CD4-positive, alpha-beta T cell treated with Interferon alpha-2 for 1 hour (primary cell): ENCODE measurements at regions not wholly inside any gene's neighbourhood (a gene's known extent, or its start where the extent isn't known, plus 50 kb on each side); places are given as distances from the start of the nearest gene placed in this dataset.

Experiments
- DNase-seq, 2 donors: peaks; one replicate each; pipeline ENCODE4 v3.0.0-alpha.2; 2020 to 2022

DNA sequence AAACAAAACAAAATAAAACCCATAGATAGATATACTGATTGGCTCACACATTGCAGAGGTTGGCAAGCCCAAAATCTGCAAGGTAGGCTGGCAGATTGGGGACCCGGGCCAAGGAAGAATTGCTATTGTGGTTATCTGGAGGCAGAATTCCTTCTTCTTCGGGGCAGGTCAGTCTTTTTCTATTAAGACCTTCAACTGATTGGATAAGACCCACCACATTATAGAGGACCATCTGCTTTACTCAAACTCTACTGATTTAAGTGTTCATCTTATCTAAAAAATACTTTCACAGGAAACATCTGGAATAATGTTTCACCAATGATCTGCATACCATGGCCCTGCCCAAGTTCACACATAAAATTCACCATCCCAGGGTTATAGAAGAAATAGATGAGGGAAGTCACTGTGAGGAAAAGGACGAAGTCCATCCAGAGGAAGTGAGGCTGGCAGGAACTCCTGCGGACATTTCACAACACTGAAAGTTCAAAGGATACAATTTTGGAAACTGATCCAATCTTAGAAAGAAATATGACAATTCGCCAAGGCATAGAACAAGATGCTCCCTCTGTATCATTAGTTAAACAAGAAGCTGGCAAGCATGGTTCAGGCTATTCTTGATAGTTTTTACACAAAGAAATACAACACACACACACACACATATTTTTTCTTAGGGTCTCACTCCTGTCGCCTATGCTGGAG, 127.6 kb upstream of the MED13L start:
- no peak for DNase-seq

DNA sequence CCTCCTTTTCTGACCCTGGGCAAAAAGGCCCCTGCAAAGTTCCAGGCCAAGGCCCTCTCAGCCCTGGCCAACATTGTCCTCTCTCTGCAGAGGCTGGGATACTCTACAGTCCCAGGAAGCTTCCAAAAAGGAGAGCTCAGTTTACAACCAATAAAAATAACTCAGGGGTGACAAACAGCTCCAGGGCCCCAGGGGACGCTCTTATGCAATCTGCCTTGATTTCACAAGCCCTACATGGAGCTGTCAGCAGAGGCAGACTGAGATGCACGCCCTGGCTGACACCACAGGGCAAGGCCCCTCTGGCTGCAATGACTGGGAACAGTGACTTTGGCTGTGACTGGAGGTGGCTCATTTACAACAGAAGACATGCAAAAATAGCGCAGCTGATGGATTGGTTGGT, 129.0 kb upstream of the MED13L start:
- DNase-seq = peak; percentile 10 to 61

DNA sequence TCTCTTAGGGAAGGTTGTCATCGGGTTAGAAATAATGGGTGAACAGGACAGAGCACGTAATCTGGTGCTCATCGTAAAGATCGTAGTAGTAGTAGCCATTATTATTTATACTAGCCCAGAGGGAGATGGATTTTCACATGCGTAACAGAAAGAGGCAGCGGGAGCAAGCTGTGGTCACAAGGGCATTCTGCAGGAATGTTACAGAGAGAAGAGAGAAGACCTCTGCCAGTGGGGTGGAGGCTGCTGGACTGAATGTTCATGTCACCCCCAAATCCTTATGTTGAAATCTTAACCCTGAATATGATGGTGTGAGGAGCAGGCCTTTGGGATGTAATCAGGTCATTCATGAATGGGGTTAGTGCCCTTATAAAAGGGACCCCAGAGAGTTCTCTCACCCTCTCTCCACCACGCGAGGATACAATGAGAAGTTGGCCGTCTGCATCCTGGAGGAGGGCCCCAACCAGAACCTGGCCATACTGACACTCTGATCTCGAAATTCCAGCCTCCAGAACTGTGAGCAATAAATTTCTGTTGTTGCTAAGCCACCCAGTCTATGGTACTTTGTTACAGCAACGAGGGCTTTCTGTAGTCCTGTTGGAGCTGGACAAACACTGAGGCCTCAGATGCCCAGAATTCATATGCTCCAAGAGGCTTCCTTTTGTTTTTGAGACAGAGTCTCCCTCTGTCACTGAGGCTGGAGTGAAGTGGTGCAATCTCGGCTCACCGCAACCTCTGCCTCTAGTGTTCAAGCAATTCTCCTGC, 131.2 kb upstream of the MED13L start:
- DNase-seq = no peak

DNA sequence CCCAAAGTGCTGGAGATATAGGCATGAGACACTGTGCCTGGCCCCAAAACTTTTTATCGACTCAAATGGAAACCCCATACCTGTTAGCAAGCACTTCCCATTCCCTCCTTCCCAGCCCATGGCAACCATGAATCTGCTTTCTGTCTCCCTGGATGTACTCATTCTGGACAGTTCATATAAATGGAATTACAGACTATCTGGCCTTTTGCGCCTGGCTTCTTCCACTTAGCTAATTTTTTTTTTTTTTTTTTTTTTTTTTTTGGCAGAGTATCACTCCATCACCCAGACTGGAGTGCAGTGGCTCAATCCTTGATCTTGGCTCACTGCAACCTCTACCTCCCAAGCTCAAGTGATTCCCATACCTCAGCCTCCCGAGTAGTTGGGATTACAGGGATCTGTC, 134.5 kb upstream of the MED13L start:
- no peak for DNase-seq

DNA sequence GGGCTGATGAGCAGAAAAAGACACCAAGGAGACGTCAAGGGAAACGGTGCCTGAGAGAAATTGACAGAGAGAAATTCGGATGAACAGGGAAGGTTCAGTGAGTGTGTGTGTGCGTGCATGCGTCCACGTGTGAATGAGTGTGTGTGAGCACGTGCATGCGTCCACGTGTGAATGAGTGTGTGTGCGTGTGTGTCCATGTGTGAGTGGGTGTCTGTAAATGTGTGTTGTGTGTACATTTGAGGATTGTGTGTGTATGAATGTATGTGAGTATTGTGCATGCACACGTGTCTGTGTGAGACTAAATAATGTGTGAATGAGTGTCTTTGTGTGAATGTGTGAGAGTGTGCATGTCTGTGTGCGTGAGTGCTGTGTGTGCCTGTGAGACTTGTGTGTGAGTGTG, 137.4 kb upstream of the MED13L start:
- DNase-seq = no peak

DNA sequence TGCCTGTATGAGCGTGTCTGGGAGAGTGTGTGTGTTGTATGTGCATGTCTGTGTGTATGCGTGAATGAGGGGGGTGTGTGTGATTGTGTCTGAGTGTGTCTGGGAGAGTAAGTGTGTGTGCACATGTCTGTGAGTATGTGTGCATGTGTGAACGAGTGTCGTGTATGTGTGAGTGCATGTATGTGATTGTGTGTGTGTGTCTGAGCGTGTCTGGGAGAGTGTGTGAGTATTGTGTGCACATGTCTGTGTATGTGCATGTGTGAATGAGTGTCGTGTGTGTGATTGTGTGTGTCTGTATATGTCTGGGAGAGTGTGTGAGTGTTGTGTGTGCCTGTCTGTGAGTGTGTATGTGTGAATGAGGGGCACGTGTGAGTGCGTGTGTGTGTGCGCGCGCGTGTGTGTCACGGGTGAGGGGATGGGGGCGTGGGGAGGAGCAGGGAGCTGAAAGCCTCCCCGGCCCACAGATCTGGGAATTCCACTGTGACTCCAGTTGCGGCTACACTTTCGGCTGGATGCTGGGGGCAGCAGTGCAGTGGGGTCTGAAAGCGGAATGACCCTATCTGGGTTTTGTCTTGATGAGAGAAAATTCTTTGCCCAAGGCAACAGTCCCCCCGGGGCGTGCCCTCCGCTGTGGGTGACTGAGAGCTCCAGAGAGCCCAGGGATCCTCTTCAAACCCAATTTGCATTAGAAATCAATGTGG, 138.1 kb upstream of the MED13L start:
- no peak for DNase-seq

DNA sequence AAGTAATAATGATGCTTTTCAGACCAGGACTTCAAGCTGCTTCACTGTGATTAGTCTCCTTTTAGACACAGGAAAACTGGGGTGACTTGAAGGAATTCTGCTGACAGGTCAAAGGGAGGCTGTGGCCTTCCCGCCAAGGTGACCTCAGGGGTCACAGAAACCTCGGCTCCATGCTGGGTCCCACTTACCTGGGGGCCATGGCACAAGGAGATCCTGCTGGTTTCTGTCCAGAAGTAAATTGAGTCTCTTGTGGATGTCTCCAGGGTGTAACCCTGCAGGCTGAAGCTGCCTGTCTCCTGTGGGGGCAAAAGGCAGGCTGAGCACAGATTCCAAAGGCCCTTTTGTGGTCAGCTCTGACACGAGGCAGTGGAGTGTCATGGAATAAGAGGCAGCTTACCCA, 138.7 kb upstream of the MED13L start:
- DNase-seq = no peak

DNA sequence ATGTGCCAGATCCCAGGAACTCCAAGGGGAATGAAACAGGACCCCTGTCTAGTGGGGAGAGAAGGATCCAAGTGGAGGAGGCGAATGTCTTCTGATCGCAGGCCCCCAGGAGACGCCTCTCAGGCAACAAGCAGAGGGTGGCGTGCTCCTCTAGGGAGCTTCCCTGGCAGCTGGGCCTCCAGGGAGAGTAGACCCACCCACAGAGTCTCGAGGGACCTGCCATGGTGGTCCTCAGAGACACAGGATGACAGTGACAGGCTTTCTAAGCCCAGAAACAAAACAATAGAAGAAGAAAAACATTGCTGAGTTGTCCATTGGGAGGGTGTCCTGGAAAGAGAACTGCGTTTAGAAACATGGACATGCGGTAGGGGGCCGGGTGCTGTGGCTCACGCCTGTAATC, 140.6 kb upstream of the MAP1LC3B2 start:
- DNase-seq = no peak

DNA sequence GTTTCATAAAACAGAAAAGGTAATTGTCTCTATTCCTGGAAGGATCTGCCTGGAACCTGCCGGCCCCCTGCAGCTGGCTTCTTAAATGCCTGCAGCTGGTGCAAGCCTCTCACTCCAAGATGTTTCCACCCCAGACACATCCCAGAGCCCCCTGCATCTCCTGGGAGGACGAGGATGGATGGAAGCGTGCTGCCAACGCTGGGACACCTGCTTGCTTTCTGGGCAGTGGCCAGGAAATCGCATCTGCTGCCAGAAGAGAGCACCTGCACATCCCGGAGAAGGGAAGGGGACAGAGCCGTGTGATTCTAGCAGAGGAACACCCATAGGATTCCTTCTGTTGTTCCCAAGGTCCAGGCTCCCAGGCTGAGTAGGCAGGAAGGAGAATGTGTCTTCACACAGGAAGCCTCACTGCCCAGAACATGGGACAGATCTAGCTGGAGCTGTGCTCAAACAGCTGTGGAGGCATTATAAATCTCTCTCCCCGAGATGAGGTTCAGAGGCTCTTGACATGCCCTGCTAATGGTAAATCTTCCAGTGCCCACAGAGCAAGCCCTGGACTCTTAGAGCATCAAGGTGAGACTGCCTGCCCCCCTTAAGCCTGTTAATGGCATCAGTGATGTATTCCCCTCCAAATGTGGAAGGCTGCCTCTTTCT, 138.8 kb upstream of the MAP1LC3B2 start:
- no peak for DNase-seq

DNA sequence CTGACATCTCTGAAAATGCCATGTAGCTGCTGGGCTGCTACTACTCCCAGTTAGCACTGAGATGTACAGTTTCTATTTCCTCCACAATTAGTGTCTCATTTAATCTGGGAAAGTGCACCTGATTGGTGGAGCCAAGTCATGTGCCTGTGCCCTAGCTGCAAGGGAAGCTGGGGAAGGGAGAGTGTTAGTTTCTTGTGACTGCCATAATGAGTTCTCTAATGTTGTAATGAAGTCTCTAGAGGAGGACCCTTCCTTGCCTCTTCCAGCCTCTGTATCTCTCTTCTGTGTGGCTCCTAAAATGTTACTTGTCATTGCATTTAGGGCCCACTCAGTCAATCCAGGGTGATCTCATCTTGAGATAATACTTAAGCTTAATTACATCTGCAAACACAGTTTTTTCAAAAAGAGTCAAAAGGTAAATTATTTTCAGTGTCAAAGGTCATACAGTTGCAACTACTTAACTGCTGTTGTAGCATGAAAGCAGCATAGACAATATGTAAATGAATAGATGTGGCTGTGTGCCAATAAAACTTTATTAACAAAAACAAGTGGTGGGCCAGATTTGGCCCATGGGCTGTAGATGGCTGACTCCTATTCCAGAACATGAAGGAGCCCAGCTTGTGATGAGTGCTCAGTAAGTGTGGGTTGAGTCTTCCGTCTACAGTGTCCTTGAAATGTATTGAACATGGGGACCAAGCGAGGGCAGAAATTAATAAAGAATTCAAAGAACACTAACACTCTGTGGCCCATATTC, 137.2 kb upstream of the MAP1LC3B2 start:
- no peak for DNase-seq

DNA sequence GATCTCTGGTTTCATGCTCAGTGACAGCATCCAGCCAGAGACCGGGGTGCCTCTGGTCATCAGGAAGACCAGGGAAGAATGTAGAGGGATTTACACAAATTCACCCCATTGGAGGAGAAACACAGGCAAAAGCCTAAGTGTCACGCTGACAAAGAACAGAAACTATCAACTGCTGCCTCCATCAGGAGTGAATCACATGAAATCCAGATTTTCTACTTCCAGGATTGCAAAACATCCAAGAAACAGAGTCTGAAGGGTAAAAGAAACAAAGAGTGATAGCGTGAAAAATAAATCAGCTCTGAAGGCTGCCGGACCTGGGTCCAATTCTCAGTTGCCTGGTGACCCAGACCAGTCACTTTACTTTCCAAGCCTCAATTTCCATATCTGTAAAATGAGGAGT, 136.1 kb upstream of the MAP1LC3B2 start:
- no peak for DNase-seq

DNA sequence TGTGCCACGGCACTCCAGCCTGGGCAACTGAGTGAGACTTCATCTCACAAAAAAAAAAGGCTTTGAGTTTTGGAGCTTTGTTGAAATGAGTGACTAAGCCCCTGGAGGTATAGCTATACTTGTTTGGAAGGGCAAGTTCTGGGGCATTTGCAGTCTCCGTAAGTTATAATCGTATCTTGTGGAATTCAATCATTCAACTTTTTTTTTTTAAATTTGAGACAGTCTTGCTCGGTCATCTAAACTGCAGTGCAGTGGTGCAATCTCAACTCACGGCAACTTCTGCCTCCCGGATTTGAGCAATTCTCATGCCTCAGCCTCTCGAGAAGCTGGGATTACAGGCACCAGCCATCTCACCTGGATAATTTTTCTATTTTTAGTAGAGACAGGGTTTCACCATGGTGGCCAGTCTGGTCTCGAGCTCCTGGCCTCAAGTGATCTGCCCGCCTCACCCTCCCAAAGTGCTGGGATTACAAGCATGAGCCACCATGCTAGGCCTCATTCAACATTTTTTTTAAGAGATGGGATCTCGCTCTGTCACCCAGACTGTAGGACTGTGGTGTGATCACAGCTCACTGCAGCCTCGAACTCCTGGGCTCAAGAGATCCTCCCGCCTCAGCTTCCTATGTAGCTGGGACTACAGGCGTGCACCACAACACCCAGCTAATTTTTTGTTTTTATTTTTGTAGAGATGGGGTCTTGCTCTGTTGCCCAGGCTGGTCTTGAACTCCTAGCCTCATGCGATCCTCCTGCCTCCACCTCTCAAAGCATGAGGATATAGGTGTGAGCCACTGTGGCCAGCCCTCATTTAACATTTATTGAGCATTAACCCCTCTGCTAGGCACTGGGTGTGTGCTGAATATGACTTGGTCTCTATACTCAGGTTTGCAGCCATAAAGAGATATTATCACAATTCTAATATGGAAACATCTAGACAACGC, 133.7 kb upstream of the MAP1LC3B2 start:
- DNase-seq = no peak

DNA sequence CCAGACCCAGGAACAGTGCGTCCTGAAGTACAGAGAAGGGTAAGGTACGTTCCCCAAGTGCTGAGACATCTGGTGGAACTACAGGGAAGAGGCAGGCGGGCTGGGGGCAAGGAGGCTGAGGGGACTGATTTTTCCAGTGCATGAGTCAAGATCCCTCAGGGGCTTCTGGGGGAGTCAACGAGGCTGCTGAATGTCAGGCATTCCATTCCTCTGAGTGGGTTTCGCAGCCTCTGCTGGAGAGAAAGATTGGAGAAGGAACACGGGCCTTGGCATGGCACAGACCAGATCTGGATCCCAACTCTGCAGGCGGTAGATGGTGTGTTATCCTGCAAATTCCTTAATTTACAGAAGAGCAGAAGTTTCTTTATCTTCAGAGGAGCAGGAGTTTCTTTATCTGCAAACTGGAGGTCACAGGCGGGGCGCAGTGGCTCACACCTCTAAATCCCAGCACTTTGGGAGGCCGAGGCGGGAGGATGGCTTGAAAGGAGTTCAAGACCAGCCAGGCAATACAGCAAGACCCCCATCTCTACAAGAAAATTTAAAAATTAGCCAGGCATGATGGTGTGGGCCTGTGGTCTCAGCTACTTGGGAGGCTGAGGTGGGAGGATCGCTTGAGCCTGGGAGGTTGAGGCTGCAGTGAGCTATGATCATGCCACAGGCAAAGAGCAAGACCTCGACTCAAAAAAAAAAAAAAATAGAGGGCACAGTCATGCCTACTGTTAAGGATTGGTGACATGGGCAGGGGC, 132.6 kb upstream of the MAP1LC3B2 start:
- no peak for DNase-seq

DNA sequence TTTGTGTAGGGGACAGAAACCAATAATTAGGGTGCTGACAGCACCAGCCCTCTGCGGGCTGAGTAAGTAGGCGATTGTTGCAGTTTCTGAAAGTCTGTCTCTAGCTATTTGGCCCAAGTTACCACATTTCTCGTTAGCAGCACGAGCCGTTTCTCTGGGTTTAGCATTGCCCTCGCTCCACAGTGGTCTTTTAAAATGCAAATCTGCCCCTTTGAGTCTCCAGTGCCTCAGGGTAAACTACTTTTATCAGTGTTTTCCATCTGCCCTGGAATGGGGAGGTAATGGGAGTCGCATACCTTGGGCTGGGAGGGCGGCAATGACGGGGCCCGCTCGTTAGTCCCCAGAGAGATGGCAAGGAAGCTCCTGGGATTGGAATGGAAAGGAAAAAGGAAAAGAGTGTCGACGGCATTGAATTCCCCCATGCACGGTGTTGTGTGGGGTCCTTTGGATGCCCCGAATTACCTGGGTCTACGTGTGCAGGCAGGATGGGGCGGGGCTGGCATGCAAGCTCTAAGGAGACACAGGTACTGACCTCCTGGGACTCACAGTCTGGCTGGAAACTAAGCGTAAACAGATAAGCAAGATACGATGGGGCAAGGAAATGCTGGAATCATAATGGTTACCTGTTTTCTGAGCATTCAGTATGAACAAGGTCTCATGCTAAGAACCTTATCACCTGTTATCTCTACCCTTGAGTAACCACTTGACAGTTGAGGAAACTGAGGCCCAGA, 131.8 kb upstream of the MAP1LC3B2 start:
- no peak for DNase-seq

DNA sequence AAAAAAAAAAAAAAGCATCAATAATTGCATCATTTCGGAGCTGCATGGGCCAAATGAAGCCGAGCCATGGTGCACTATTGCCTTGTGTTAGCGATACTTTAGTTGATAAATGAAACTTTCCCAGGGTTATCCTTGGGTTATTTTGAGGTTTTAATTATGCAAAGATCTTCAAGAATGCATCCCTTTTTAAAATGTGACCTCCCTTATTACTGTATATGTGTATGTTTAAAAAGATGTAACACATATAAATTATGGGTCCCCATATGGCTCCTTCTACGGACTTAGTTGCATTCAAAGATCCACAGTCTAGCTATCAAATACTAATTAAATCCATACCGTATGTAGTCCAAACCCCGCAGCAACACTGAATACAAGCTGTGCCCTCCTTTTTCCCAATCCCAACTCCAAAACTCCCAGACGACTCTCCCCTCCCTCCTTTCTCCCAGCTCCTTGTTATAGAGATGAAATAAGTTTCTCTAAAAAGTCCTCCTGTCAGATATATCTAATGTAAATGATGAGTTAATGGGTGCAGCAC, 129.3 kb upstream of the MAP1LC3B2 start:
- DNase-seq = no peak

DNA sequence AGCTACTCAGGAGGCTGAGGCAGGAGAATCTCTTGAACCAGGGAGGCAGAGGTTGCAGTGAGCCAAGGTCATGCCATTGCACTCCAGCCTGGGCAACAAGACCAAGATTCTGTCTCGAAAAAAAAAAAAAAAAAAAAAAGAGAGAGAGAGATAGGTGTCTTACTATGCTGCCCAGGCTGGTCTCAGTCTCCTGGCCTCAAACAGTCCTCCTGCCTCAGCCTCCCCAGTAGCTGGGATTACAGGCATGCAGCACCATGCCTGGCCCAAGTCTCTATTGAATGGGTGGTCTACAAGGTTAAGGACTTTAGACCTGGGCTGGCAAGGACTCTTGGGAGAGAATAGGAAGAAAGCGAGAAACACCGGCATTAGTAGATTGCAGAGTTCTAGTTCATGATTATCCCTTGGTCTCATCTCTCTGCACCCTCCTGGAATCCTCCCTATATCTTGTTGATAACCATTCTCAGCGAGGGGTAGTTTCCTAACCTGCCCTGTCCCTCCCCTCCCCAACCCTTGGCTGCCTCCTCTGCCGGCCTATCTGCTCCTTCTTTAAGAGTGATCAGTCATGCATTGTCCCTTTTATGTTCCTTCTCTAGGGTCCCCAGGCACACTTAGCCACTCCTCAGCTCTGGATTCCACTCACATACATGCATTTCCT, 128.1 kb upstream of the MAP1LC3B2 start:
- DNase-seq = no peak

DNA sequence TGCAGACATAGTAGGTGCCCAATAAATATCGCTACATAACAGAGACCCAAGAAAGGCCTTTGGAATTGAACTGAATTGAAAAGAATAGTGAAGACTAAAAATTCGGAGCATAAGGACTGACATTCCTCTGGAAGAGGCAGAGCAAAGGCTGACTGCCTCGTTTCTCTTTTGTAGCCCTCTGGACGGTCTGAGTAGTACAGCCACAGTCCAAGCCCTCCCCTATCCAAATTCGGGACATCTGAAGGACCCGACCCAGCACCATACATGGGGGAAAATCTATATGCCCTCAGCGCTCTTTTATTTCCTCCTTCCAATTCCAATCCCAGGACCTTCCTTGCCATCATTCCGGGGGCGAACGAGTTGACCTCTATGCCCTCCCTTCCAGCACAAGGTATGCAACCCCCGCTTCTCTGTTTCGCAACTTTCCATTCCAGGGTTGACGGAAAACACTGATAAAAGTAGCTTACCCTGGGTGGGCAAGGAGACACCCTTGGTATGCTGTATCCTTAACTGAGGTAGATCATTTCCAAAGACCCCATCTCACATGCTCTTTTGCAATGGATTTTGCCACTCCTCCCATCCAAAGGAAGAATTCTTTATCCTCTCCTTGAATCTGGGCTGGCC, 127.4 kb upstream of the MAP1LC3B2 start:
- DNase-seq = no peak

DNA sequence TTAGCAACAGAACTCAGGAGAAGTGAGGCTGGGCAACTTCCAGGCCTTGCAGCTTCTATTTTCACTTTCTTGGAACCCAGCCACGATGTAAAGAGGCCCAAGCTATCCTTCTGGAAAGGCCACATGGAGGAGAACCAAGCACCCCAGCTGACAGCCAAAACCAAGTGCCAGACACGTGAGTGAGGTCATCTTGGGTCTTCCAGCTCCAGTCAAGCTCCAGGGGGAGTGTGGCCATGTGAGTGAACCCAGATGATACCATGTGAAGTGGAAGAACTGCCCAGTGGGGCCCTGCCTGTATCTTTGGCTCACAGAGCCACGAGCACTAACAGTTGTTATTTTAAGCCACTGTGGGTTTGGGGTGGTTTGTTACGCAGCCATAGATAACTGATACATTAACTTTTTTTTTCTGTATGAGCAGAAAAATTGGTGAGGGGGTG, 126.8 kb upstream of the MAP1LC3B2 start:
- DNase-seq = no peak

DNA sequence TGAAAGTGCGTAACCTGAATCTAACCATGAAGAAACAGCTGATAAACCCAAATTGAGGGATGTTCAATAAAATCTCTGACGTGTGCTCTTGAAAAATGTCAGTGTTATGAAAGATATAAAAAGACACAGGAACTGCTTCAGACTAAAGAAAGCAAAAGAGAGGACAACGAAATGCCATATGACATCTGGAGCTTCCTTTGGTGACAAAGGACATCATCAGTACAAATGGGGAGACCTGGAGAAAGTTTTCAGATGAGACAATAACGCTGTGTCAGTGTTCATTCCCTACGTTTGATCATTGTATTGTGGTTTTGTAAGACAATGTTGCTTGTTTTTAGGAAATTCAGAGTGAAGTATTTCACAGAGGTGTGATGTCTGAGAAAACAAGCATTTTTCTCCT, 125.9 kb upstream of the MAP1LC3B2 start:
- DNase-seq = no peak
